ENCODE measurements at regions not wholly inside any gene's neighbourhood (a gene's known extent, or its start where the extent isn't known, plus 50 kb on each side); places are given as distances from the start of the nearest gene placed in this dataset.

DNA sequence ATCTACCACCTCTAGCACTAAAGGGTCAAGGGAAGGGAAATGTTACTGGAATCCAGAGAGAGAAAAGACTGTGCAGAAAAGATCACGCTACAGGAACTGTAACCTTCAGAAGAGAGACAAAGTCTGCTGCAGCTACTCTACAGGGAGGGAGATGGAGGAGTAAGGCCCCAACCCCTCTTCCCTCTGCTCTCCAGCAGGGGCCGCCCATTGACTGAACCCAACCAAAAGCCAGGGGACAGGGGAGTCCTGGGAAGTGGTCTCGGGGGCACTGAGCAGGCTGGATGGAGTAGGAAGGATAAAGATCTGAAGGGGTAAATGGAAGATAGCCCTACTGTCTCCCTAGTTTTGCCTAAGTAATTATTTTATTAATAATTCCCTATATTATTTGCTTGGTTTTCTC, 72.8 kb upstream of the NR5A2 start:
- TF ChIP-seq, protein P1, sequence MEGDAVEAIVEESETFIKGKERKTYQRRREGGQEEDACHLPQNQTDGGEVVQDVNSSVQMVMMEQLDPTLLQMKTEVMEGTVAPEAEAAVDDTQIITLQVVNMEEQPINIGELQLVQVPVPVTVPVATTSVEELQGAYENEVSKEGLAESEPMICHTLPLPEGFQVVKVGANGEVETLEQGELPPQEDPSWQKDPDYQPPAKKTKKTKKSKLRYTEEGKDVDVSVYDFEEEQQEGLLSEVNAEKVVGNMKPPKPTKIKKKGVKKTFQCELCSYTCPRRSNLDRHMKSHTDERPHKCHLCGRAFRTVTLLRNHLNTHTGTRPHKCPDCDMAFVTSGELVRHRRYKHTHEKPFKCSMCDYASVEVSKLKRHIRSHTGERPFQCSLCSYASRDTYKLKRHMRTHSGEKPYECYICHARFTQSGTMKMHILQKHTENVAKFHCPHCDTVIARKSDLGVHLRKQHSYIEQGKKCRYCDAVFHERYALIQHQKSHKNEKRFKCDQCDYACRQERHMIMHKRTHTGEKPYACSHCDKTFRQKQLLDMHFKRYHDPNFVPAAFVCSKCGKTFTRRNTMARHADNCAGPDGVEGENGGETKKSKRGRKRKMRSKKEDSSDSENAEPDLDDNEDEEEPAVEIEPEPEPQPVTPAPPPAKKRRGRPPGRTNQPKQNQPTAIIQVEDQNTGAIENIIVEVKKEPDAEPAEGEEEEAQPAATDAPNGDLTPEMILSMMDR (IDR thresholded peaks at IDR 0.05; ENCODE audit: insufficient read depth, low read depth, low read length), result peak; percentile 17
- no peak for TF ChIP-seq EZH2 (IDR thresholded peaks at IDR 0.05; ENCODE audit: insufficient read depth, low read length)

All from astrocyte (in vitro differentiated cells and primary cell).